GM21529 (cell line): ENCODE measurements at regions not wholly inside any gene's neighbourhood (a gene's known extent, or its start where the extent isn't known, plus 50 kb on each side); places are given as distances from the start of the nearest gene placed in this dataset.

Experiments used
- ATAC-seq: cut with Tn5 transposase; IDR thresholded peaks from one replicate; pipeline ENCODE4 v1.9.1; 2021; ENCODE audit not compliant: unreplicated experiment

- no peak for ATAC-seq
Observed at GRCh38 chr6:51382847-51383246, 564.2 kb downstream of the TFAP2B start.

GRCh38 chr6:51384736-51385135 is 566.1 kb downstream of the TFAP2B start:
- ATAC-seq = no peak

- no peak for ATAC-seq
Observed at GRCh38 chr6:51386347-51386836, 567.7 kb downstream of the TFAP2B start.

- ATAC-seq = no peak
Observed at GRCh38 chr6:51387907-51388306, 569.2 kb downstream of the TFAP2B start.

- no peak for ATAC-seq
Observed at GRCh38 chr6:51394061-51394460, 575.4 kb downstream of the TFAP2B start.

GRCh38 chr6:51396583-51396982 is 577.9 kb downstream of the TFAP2B start:
- no peak for ATAC-seq

- no peak for ATAC-seq
Observed at GRCh38 chr6:51398064-51398705, 579.5 kb downstream of the TFAP2B start.

- no peak for ATAC-seq
Observed at GRCh38 chr6:51398793-51399192, 580.1 kb downstream of the TFAP2B start.

GRCh38 chr6:51410453-51410852 is 591.8 kb downstream of the TFAP2B start:
- ATAC-seq = no peak

- ATAC-seq = no peak
Observed at GRCh38 chr6:51411496-51412125, 592.9 kb downstream of the TFAP2B start.

- ATAC-seq = no peak
Observed at GRCh38 chr6:51414361-51414760, 595.7 kb downstream of the TFAP2B start.

- no peak for ATAC-seq
Observed at GRCh38 chr6:51415501-51415900, 596.8 kb downstream of the TFAP2B start.

GRCh38 chr6:51429017-51429712 is 610.5 kb downstream of the TFAP2B start:
- ATAC-seq = no peak

GRCh38 chr6:51430589-51430988 is 611.9 kb downstream of the TFAP2B start:
- ATAC-seq = no peak

- ATAC-seq = no peak
Observed at GRCh38 chr6:51432481-51432880, 613.8 kb downstream of the TFAP2B start.

- no peak for ATAC-seq
Observed at GRCh38 chr6:51450248-51450957, 631.7 kb downstream of the TFAP2B start.

- ATAC-seq = no peak
Observed at GRCh38 chr6:51450958-51451357, 632.3 kb downstream of the TFAP2B start.

- no peak for ATAC-seq
Observed at GRCh38 chr6:51456282-51456681, 631.1 kb downstream of the PKHD1 start.

GRCh38 chr6:51459958-51460357 is 627.5 kb downstream of the PKHD1 start:
- ATAC-seq = peak; percentile 95

- no peak for ATAC-seq
Observed at GRCh38 chr6:51462896-51463295, 624.5 kb downstream of the PKHD1 start.

- no peak for ATAC-seq
Observed at GRCh38 chr6:51463321-51463720, 624.1 kb downstream of the PKHD1 start.
